OCI-LY3 (cell line): ENCODE measurements at regions not wholly inside any gene's neighbourhood (a gene's known extent, or its start where the extent isn't known, plus 50 kb on each side); places are given as distances from the start of the nearest gene placed in this dataset.

Source experiments
- CTCF ChIP-seq: fragments of 200-600, 300-600 bp; sonication (generic); IDR thresholded peaks from 2 replicates; pipeline ENCODE4 v1.5.1; 2014; ENCODE audit warnings: antibody characterized with exemption, low read length, low read depth
- EZH2phosphoT487 ChIP-seq: fragments of 200-600 bp; shearing (Covaris generic); IDR thresholded peaks from 2 replicates; pipeline ENCODE4 v1.6.1; 2018; ENCODE audit warnings: antibody characterized with exemption, mixed run types, low read depth

GRCh38 chr4:181162266-181162665 lies 1080.9 kb upstream of the TENM3 start:
- TF ChIP-seq CTCF (no peak), EZH2phosphoT487 (no peak)
